ENCODE measurements at regions not wholly inside any gene's neighbourhood (a gene's known extent, or its start where the extent isn't known, plus 50 kb on each side); places are given as distances from the start of the nearest gene placed in this dataset.

- Histone ChIP-seq H3K36me3 (ENCODE audit: insufficient read depth, low read length) (no peaks in the 10 kb centered on the region), H3K9me3 (ENCODE audit: control insufficient read depth in 1 of 2, low read length in 2 of 2) (no peaks in the 10 kb centered on the region), H3K4me1 (ENCODE audit: insufficient read depth, low read length) (no peaks in the 10 kb centered on the region), H3K27me3 (ENCODE audit: insufficient read depth, low read length) (no peaks in the 10 kb centered on the region), H3K4me3 (ENCODE audit: low read length in 2 of 2) (no peak overlapping the region), H3K27ac (ENCODE audit: low read depth, low read length) (no peak overlapping the region)
- POLR2A ChIA-PET (ENCODE audit: partially characterized antibody): no interaction called here
- CTCF ChIA-PET (ENCODE audit: partially characterized antibody): no interaction called here
- Mint-ChIP-seq H3K4me3 (no peak overlapping the region), H3K9me3 (peaks cover 0 to 20% (median 10%) of the 10 kb centered on the region in 8 donors), H3K27me3 (no peaks in the 10 kb centered on the region), H3K4me1 (no peaks in the 10 kb centered on the region), H3K27ac (no peak overlapping the region), H3K36me3 (no peaks in the 10 kb centered on the region)
- DNase-seq: no peak
- intact Hi-C loops (cut with micrococcal nuclease): no loop called here
Measured at GRCh38 chr18:73283032-73283431, 415.2 kb upstream of the NETO1 start.

- Mint-ChIP-seq H3K9me3 (peaks cover 3 to 24% (median 6%) of the 10 kb centered on the region in 8 donors), H3K27me3 (no peaks in the 10 kb centered on the region), H3K36me3 (no peaks in the 10 kb centered on the region), H3K27ac (no peak overlapping the region), H3K4me3 (no peak overlapping the region), H3K4me1 (no peaks in the 10 kb centered on the region)
- POLR2A ChIA-PET (ENCODE audit: partially characterized antibody): no interaction called here
- DNase-seq: no peak
- Histone ChIP-seq H3K4me3 (ENCODE audit: low read length in 2 of 2) (no peak overlapping the region), H3K36me3 (ENCODE audit: insufficient read depth, low read length) (no peaks in the 10 kb centered on the region), H3K27ac (ENCODE audit: low read depth, low read length) (no peak overlapping the region), H3K27me3 (ENCODE audit: insufficient read depth, low read length) (no peaks in the 10 kb centered on the region), H3K9me3 (ENCODE audit: control insufficient read depth in 1 of 2, low read length in 2 of 2) (peaks cover 0 to 4% of the 10 kb centered on the region in 2 donors), H3K4me1 (ENCODE audit: insufficient read depth, low read length) (no peaks in the 10 kb centered on the region)
- intact Hi-C loops (cut with micrococcal nuclease): no loop called here
- CTCF ChIA-PET (ENCODE audit: partially characterized antibody): no interaction called here
Measured at GRCh38 chr18:73279498-73279897, 411.7 kb upstream of the NETO1 start.

DNA sequence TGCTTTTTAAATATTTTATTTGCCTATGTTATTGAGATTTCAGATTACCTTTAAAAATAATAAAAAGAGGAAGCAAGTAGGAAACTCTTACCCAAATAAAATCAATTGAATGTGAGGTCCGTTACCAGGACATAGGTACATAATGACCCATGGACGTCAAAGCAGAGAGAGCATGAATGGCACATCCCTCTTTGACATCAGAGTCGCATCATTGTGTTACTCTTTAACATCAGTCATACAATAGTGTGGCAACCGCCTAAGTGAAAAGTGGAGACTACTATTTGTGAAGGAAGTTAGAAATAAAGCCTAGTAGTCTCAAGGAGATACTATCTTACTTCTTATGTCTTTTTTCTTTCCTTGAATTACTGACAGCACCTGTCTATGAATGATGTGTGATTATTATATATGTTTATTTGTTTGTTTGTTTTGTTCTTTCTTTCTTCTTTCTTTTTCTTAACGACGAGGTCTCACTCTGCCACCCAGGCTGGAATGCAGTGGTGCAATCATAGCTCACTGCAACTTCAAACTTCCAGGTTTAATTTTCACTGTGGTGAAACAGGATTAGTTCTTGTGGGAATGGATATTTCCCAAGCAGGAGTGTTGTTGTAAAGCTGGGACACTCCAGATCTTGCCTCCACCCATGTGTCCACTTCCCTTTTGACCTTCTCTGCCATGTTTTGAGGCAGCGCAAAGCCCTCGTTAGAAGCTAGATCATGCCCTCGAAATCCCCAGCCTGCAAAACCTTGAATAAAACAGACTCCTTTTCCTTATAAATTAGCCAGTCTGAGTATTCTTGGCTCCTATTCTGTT, 407.2 kb upstream of the NETO1 start:
- ChIA-PET CTCF (ENCODE audit: partially characterized antibody) (no interaction called here), POLR2A (ENCODE audit: partially characterized antibody) (no interaction called here)
- H3K27ac ChIP-seq (ENCODE audit: low read depth, low read length): no peak overlapping the region
- no peaks in the 10 kb centered on the region for H3K27me3 Mint-ChIP-seq
- intact Hi-C loops (cut with micrococcal nuclease): no loop called here
- no peak for DNase-seq
- H3K4me3 ChIP-seq (ENCODE audit: low read length in 2 of 2): no peak overlapping the region
- H3K4me1 Mint-ChIP-seq: no peaks in the 10 kb centered on the region
- peaks cover 4 to 20% (median 8%) of the 10 kb centered on the region in 8 donors for H3K9me3 Mint-ChIP-seq
- no peaks in the 10 kb centered on the region for H3K36me3 Mint-ChIP-seq
- H3K36me3 ChIP-seq (ENCODE audit: insufficient read depth, low read length): no peaks in the 10 kb centered on the region
- no peak overlapping the region for H3K4me3 Mint-ChIP-seq
- peaks cover 0 to 4% of the 10 kb centered on the region in 2 donors for H3K9me3 ChIP-seq (ENCODE audit: control insufficient read depth in 1 of 2, low read length in 2 of 2)
- H3K27me3 ChIP-seq (ENCODE audit: insufficient read depth, low read length): no peaks in the 10 kb centered on the region
- H3K27ac Mint-ChIP-seq: no peak overlapping the region
- no peaks in the 10 kb centered on the region for H3K4me1 ChIP-seq (ENCODE audit: insufficient read depth, low read length)

DNA sequence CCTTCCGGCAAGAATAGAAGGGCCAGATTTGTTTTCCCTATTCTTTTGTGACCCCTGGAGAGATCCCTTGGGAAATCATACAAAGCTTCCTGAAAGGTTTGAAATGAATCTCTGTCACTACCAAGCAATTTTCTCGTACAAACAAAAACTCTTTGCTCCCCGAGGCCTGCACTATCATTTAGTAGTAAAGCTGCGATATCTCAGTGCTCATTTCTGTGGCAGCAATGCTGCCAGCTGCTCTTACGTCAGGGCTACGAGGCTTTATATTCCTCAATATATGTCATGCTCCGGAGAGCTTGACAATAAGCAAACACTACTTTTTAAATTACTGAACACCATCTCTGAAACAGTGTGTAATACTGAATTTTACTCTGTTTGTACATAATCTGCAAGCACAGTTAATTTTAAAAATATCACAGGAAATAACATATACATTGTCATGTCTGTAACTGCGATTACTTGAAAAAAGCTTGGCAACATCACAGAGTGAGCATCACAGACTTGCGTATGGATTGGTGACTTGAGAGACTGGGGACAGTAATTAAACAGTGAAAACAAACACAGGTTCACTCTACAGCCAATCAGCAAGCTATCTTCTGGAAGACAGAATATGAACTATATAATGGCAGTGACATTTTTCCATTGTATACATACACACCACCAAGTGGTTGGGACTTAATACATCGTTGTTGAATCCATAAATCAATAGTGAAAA, 403.3 kb upstream of the NETO1 start:
- CTCF ChIA-PET (ENCODE audit: partially characterized antibody): no interaction called here
- H3K27ac ChIP-seq (ENCODE audit: low read depth, low read length): no peak overlapping the region
- H3K36me3 Mint-ChIP-seq: no peaks in the 10 kb centered on the region
- no peaks in the 10 kb centered on the region for H3K36me3 ChIP-seq (ENCODE audit: insufficient read depth, low read length)
- no peaks in the 10 kb centered on the region for H3K9me3 ChIP-seq (ENCODE audit: control insufficient read depth in 1 of 2, low read length in 2 of 2)
- POLR2A ChIA-PET (ENCODE audit: partially characterized antibody): no interaction called here
- H3K4me1 Mint-ChIP-seq: no peaks in the 10 kb centered on the region
- H3K27me3 ChIP-seq (ENCODE audit: insufficient read depth, low read length): no peaks in the 10 kb centered on the region
- H3K27me3 Mint-ChIP-seq: no peaks in the 10 kb centered on the region
- H3K4me3 ChIP-seq (ENCODE audit: low read length in 2 of 2): no peak overlapping the region
- H3K4me3 Mint-ChIP-seq: no peak overlapping the region
- DNase-seq: no peak
- H3K4me1 ChIP-seq (ENCODE audit: insufficient read depth, low read length): no peaks in the 10 kb centered on the region
- intact Hi-C loops (cut with micrococcal nuclease): no loop called here
- H3K9me3 Mint-ChIP-seq: peaks cover 2 to 8% (median 5%) of the 10 kb centered on the region in 8 donors
- no peak overlapping the region for H3K27ac Mint-ChIP-seq

DNA sequence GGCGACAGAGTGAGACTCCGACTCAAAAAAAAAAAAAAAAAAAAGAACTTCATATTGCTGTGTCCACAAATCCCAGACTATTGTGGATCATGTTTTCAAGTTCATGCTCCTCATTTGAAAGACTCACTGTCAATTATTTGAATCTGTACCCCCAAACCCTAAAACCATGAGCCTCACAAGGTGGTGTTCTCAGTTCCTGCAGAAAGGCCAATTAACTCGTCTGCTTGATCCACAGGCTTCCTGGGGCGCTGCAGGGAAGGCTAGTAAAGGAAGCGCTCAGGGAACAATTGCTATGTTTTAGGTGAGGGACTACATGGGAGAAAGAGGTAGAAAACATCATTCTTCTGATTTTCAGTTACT, 396.8 kb upstream of the NETO1 start:
- intact Hi-C loops (cut with micrococcal nuclease): no loop called here
- Mint-ChIP-seq H3K4me1 (no peaks in the 10 kb centered on the region), H3K27me3 (no peaks in the 10 kb centered on the region), H3K9me3 (peaks cover 0 to 9% (median 4%) of the 10 kb centered on the region in 8 donors), H3K27ac (no peak overlapping the region), H3K4me3 (no peak overlapping the region), H3K36me3 (no peaks in the 10 kb centered on the region)
- ChIA-PET CTCF (ENCODE audit: partially characterized antibody) (no interaction called here), POLR2A (ENCODE audit: partially characterized antibody) (no interaction called here)
- DNase-seq: no peak
- H3K9me3 ChIP-seq (ENCODE audit: control insufficient read depth in 1 of 2, low read length in 2 of 2): no peaks in the 10 kb centered on the region
- no peaks in the 10 kb centered on the region for H3K27me3 ChIP-seq (ENCODE audit: insufficient read depth, low read length)
- H3K27ac ChIP-seq (ENCODE audit: low read depth, low read length): no peak overlapping the region
- no peaks in the 10 kb centered on the region for H3K36me3 ChIP-seq (ENCODE audit: insufficient read depth, low read length)
- no peak overlapping the region for H3K4me3 ChIP-seq (ENCODE audit: low read length in 2 of 2)
- H3K4me1 ChIP-seq (ENCODE audit: insufficient read depth, low read length): no peaks in the 10 kb centered on the region

DNA sequence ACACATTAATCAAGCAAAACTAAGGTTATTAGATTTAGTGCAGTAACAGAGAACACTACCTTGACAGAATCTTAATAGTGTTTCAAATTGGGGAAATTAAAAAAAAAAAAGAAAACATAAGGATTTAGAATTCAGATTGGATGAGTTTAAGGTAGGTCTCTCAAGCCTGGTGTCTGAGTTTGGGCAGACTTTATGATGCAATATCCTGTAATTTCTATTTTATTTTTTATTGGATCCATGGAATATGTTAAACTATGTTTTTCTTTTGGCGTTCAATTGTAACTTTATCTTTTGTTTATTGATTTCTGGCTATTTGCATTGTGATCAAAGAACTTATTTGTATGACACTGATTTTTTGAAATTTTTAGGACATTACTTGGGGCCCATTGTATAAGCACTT, 394.1 kb upstream of the NETO1 start:
- H3K4me3 Mint-ChIP-seq: no peak overlapping the region
- H3K36me3 ChIP-seq (ENCODE audit: insufficient read depth, low read length): no peaks in the 10 kb centered on the region
- no peak for DNase-seq
- ChIA-PET CTCF (ENCODE audit: partially characterized antibody) (no interaction called here), POLR2A (ENCODE audit: partially characterized antibody) (no interaction called here)
- no peaks in the 10 kb centered on the region for H3K27me3 Mint-ChIP-seq
- no peaks in the 10 kb centered on the region for H3K4me1 Mint-ChIP-seq
- intact Hi-C loops (cut with micrococcal nuclease): no loop called here
- no peaks in the 10 kb centered on the region for H3K4me1 ChIP-seq (ENCODE audit: insufficient read depth, low read length)
- H3K27me3 ChIP-seq (ENCODE audit: insufficient read depth, low read length): no peaks in the 10 kb centered on the region
- no peak overlapping the region for H3K27ac Mint-ChIP-seq
- no peaks in the 10 kb centered on the region for H3K9me3 ChIP-seq (ENCODE audit: control insufficient read depth in 1 of 2, low read length in 2 of 2)
- H3K36me3 Mint-ChIP-seq: no peaks in the 10 kb centered on the region
- H3K9me3 Mint-ChIP-seq: peaks cover 0 to 12% (median 4%) of the 10 kb centered on the region in 8 donors
- no peak overlapping the region for H3K4me3 ChIP-seq (ENCODE audit: low read length in 2 of 2)
- H3K27ac ChIP-seq (ENCODE audit: low read depth, low read length): no peak overlapping the region

GRCh38 chr18:73261243-73261642, 393.5 kb upstream of the NETO1 start:
- CTCF ChIA-PET (ENCODE audit: partially characterized antibody): no interaction called here
- no peaks in the 10 kb centered on the region for H3K36me3 Mint-ChIP-seq
- H3K4me1 ChIP-seq (ENCODE audit: insufficient read depth, low read length): no peaks in the 10 kb centered on the region
- H3K9me3 ChIP-seq (ENCODE audit: control insufficient read depth in 1 of 2, low read length in 2 of 2): no peaks in the 10 kb centered on the region
- peaks cover 0 to 12% (median 4%) of the 10 kb centered on the region in 8 donors for H3K9me3 Mint-ChIP-seq
- no peak overlapping the region for H3K27ac Mint-ChIP-seq
- no peak for DNase-seq
- POLR2A ChIA-PET (ENCODE audit: partially characterized antibody): no interaction called here
- no peaks in the 10 kb centered on the region for H3K27me3 ChIP-seq (ENCODE audit: insufficient read depth, low read length)
- H3K4me3 ChIP-seq (ENCODE audit: low read length in 2 of 2): no peak overlapping the region
- H3K4me3 Mint-ChIP-seq: no peak overlapping the region
- H3K27ac ChIP-seq (ENCODE audit: low read depth, low read length): no peak overlapping the region
- H3K27me3 Mint-ChIP-seq: no peaks in the 10 kb centered on the region
- H3K4me1 Mint-ChIP-seq: no peaks in the 10 kb centered on the region
- intact Hi-C loops (cut with micrococcal nuclease): no loop called here
- H3K36me3 ChIP-seq (ENCODE audit: insufficient read depth, low read length): no peaks in the 10 kb centered on the region

All from CD4-positive, alpha-beta memory T cell (primary cell).